ENCODE measurements at regions not wholly inside any gene's neighbourhood (a gene's known extent, or its start where the extent isn't known, plus 50 kb on each side); places are given as distances from the start of the nearest gene placed in this dataset.

DNA sequence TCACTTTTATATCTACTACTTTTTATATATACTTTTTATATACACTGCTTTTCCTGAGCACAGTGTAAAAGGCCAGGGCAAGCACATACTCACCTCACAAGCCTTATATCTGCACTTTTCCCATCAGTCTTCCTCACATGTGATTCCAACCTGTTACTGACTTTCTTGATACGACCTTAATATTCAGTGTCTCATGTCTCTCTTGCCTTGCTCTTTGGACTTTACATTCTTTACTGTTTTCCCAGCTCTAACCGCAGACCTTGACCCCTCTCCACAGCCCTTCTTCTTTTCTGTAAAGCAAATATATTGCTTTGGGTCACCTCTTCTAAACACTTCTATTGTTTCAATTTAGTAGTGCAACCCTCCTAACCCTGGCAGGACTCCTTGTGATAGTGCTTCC, 353.1 kb upstream of the ANO5 start:
- no peak for DNase-seq

DNA sequence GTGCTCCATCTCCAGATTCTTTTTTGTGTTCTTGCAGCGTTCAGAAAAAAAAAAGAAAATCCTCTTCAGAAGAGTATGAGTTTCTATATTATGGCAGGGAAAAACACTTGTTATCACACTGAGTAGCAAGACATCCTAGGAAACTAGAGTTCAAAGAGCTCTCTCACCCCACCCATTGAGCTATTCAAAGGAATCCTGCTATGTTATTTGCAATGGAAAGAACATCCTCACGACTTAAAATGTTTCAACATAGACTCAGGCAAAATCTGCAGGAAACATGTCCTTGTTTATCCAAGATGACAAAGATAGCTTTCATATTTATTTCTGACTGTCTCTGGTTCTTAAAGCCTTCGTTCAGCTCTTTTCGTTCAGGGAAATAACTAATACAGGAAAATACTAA, 331.6 kb upstream of the ANO5 start:
- DNase-seq = no peak

DNA sequence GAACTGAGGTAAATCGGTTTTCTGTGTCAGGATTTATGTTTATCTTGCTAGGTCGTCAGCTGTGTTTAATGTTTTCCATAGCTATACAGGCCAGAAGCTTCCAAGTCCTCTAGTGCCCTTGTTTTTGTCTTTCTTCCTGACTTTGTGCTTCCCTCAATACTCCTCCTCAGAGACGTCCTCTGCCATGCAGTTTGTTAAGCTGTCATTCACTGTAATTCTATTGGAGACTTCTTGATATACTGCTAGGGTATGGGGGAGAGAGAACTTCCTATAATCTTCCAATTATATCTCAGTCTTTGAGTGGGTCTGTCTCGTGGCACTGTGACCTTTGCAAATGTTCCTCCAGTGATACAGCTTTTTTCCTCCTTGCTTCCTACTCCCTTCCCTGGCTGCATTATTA, 327.3 kb upstream of the ANO5 start:
- DNase-seq = no peak

DNA sequence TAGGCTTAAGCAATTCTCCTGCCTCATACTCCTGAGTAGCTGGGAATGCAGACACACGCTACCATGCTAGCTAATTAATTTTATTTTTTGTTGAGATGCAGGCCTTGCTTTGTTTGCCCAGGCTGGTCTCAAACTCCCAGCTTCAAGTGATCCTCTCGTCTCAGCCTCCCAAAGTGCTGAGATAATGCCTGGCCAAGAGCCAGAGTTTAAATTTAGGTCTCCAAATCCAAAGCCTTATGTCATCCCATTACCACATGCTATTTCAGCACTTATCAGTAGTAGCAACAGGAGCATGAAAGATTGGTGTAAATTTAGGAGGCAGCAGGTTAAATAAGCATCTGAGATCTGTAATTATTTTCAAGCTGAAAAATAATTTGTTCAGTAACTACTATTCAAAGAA, 326.1 kb upstream of the ANO5 start:
- no peak for DNase-seq

DNA sequence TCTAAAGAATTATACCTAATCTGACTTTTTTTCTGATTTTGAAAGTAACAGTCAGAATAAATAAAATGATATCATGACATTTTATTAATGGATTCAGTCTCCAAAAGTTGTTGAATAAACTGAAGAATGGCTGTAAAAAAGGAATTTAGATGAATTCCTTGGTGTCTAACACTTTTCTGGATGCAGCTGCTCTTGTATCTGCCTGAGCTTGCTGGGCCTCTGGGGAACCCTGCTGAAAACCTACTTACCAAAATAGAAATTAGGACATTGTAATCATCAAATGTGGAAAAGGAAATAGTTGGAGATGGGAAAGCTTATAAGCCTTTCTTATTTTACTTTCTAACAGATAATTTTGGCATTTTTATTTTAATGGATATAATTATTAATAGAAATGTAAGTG, 315.7 kb upstream of the ANO5 start:
- no peak for DNase-seq

DNA sequence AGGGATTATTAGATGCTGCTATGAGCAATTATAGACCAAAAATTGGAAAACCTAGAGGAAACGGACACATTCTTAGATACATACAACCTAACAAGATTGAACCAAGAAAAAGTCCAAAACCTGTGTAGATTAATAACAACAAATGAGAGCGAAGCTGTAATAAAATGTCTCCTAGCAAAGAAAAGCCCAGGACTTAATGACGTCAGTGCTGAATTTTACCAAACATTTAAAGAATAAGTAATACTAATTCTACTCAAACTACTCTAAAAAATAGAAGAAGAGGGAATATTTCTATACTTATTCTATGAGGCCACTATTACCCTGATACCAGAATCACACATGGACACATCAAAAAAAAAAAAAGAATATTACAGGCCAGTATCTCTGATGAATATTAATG, 309.5 kb upstream of the ANO5 start:
- no peak for DNase-seq

DNA sequence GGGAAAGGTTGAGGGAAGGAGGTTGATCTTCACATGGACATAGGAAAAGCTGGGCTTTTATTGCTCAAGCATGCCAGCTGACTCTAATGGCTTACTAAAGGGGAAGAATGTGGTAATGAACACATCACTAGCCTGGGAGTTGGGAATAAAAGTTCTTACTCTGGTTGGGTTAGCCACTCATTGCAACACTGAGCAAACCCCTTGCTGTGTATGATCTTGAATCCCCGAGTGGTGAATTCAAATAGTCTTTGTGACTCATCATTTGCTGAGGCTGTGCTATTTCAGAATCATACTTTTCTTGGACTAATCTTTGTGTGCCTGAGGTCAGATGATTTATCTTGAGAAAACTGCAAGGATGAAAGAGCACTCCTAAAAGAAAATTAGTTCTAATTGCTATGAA, 304.1 kb upstream of the ANO5 start:
- no peak for DNase-seq

DNA sequence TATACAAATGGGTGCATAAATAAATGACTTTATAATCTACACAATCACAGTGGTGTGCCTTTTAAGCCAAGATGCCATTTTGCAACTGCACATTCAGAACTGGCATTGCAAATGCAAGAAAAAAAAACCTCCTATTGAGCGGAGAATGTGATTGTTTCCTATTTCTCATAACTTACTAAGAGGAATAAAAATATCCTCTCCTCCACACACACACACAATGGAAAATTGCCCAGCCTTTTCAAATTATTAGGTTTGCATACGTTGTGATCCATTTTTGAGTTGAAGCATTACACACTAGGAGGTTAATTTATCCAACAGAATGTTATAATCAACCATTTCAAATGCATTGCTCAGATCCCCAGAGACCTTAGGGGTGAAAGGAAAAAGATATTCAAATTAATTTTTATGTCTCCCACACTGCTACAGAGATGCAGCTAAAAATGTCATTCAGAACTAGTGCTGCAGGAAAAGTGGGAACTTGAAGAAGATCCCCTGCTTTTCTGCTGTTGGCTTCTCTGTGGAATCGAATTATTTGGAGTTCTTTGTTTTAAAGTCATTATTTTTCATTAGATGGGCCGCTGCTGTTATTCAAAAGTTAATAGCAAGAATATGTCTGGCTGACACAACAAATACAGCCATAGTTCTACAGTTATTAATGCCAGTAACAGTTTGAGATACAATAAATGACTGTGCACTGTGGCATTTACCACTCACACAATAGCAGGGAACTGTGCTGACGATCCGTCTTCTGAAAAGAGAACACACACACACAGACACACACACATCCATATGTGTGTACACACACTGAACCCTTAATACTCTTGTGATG, 299.9 kb upstream of the ANO5 start:
- no peak for DNase-seq

DNA sequence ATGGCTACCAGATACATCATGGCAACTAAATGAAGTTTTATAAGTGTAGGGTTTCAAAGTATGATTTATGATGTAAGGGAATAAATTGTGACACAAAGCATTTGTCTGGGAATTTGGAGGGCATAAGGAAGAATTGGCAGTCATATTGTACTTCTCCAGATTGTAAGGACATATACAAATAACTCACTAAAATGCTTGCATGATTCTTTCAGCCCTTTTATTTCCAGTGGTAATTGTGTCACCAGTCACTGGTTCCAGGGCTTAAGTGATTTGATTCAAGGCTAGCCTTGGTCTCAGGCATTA, 299.4 kb upstream of the ANO5 start:
- DNase-seq = no peak

DNA sequence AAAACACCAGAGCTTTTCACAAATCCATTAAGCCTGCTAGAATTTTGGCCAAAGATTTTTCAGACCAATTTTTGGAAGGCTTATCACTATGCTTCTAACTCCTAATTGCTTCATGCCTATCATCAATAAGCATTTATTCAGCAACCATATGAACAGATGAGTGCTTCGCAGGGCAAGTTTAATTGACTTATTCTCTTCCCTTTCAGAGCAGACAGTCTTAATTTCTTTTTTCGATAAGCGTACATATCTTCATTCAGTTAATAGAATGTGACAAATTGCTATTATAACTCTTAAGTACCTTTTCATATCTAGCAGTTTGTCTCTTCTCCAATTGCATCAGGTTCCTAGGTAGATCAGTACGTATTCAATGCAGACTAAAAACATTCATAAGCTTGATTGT, 298.4 kb upstream of the ANO5 start:
- no peak for DNase-seq

DNA sequence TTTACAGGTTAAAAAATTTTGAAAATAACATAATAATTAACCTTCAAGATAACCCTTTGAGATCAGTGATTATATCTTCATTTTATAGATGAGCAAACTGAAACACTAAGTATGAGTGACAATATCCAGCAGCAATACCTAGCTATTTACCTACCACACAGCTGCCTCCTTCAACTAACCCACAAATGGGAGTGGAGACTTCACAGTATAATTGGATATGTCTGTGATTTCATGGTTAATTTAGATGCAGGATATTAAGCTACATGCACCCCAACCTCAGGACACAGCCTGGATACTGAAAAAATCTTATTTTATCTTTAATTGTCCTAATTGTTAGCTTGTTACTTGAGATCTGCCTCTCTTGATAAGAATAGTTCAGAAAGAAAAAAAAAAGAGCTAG, 297.2 kb upstream of the ANO5 start:
- no peak for DNase-seq

DNA sequence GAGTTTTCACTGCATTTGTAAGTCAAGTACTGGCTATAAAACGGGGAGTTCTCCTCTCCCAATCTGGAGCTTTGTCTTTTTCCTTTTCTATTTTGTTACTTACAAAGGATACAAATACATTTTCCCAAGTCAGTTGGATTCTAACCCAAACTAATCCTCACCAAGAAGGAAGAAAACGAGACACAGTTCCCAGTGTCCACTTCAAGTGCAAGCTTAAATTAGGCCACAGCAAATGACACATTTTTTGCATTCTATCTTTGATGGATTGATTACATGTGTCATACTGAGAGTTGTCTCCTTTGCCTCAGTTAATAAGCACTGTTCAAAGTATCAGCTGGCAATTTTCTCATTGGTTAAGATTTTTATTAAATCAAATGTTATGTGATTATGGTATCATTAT, 296.7 kb upstream of the ANO5 start:
- DNase-seq = no peak

DNA sequence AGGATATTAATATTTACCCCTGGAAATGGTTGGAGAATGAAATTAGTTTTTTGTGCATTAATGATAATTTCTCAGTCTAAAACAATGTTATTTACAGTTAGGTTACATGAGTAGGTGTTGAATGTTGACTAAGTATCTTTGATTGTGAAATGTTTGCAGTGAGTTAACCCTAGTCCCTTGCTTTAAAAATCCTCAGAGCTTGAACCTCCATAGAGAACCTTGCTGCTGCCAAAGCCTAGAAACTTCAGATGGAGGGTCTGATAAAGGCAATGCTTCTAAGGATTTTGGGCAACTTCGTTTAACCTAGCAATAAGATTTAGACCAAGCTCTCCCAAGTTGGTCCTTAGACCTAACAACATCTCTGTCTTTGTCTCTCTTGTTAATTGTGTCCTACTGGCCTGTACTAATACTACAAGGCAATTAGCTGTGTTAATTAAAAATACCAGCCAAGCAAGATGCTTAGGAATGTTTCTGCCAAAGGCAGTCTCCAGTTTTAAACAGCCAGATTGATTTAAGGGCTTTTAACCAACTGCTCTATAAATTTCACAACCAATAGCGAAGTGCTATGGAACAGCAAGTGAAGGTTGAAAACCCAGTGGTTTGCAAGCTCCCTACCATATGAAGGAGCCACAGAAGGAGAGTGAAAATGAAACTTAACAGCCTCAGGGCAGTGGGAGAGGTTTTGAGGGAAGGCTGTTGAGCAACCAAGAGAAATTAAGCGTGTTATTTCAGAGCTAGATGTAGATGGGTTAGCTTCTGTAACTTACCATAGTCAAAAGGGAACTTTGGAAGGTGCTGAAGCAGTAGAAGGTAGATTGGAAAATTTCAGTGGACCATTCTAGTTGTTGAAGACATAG, 295.9 kb upstream of the ANO5 start:
- no peak for DNase-seq

DNA sequence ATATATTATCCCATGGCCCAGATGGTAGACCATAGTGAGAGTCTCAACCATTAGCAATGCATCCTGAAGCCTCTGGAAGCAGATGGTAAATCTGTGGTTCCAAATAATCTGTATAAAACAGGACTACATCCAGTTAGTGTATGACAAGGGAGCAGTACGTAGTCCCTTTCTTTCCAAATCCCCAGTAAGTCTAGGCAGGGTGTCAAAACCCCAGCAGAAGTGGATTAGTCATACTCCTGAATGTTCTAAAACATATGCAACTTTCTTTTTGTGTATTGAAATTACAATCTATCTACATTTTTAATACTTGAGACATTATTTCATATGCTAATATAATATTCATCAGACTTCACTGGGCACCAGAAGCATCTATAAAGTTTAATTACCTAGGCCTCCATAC, 295.1 kb upstream of the ANO5 start:
- no peak for DNase-seq

DNA sequence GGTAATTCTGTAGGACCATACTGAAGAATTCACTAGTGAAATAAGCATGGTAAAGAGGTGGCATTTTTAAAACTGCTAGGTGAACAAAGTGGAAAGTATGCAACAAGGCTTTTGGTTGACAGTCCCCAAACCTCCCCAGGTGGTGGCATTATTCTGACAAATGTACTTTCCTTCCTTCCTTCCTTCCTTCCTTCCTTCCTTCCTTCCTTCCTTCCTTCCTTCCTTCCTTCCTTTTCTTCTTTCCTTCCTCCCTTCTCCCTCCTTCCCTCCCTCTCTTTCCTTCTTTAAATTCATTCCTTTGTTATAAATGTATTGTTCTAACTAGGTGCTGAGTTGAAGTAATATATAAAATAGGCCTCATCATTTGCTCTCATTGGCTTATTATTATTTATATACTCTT, 284.7 kb upstream of the ANO5 start:
- no peak for DNase-seq

DNA sequence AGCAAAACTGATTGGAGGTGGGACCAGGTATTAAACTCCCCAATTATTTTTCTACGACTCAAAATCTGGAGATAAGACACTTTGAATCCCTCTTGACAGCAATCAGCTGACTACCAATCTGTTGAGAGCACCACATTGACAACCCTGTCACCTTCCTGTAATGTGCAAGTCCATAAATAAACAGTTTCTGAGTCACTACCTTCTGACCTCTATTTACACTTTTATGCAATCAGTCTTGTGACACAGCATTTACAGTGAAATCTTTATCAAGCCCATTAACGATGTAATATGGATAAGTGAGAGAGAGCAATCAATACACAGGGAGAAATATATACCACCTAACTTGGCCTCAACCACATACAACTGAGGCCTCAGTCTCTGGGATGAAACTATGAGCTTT, 283.7 kb upstream of the ANO5 start:
- DNase-seq = no peak

DNA sequence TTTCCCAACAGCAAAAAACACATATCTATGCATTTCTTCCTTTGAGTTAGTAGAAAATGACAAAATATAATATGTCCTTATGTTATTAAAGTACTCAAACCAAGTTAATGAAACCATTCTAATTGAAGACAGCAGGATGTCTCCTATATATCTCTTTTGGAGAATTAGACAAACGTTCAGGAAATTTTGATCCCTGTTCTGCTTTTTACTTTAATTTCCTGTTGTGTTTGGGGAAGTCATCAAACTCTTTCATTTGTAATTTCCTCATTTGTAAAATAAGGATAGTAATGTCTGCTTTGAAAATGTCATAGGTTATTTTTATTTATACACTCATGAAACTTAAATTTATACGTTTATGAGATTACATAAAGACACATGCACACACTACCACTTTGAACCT, 281.8 kb upstream of the ANO5 start:
- DNase-seq = no peak

DNA sequence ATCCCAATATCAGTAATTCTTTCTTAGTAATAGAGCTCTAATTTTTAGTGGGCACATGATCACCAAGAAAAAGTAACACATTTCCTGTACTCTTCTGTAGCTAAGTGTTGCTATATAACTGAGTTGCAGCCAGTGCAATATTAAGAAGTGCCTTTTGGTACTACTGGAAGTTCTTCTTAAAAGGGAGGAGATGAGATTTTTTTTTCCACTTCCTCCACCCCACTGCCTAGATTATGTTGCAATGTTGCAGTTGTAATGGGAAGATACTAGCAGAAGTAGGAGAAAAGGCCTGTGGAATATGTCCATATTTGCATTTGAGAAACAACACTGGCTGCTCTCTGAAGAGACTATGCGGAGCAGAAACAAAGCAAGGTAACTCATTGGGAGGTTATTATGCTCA, 280.6 kb upstream of the ANO5 start:
- DNase-seq = no peak

DNA sequence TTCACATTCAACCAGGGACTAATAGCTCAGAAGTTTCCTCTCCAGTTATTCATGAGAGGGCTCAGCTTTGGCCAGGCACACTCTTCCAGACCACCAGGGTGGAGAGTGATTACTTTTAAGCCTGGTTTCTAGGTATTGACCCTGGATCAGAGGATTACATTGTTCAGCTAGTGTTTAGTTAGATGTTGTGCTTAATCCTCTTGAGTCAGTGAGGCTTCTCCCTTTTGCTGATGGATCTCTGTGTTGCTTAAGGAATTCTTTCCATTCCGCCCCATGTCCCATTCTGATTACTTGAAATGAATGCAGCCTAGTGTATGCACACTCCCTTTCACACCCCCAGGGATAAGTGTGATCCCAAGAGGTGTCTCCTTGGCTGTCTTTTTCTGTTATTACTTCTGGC, 271.7 kb upstream of the ANO5 start:
- no peak for DNase-seq

DNA sequence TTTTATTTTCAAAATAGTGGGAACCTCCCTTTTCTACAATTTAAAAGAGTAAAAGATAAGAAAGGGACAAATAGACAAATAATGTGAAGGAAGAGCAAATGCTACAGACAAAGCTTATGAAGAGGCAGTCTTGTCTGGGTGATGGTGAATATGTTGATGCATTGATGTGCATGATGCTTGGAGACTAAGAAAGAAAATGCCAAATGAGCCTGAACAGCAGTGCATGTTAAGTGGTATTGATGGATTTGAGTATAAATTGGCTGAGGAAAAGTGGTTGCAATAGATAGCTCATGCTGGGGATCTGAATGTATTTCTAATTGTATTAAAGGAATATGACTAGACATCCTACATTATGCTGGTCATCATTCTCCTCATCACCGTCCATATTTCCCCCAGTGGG, 268.6 kb upstream of the ANO5 start:
- DNase-seq = no peak

DNA sequence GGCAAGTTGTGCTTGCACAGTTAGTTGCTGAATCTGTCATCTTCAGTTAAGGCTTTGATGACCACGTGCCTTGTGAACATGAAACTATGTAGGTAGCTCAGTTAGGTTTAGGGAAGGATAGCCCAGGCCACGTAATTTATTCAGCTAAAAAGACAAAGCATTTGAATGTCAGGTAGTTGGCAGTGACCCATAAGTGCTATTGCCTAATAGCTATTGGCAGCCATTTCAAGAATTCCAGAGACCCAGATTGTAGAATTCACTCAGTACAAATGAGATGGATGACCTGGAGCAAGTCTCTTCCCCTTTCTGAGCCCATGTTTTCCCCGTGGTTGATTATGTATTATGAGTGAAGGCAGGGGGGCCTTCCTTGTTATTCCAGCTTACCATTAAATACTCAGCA, 265.3 kb upstream of the ANO5 start:
- DNase-seq = no peak

DNA sequence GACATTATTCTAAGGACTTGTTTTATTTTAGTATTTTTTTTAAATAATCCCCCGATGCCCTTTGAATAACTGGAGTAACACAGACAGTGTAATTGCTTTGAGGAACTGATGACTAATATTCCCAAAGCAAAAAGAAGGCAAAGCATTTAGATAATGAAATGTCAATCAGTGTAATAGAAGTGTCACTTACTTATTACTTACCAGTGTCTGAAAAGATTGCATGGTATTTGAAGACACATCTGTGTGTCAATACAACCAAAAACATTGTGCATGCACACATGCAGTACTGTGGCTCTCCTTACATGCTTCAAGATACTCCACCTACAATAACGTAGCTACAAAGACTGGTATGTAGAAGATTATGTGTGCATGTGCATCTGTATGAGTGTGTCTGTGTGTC, 264.0 kb upstream of the ANO5 start:
- DNase-seq = no peak

DNA sequence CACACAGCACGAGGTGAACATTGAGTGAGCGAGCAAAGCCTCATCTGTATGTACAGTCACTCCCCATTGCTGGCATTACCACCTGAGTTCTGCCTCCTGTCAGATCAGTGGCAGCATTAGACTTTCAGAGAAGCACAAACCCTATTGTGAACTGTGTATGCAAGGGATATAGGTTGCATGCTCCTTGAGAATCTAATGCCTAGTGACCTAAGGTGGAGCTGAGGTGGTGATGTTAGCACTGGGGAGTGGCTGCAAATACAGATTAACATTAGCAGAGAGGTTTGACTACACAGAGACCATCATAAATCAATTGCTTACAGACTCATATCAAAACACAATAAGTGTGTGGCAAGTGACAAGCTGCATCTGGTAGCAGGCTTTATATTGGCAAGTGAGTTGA, 262.5 kb upstream of the ANO5 start:
- DNase-seq = no peak

DNA sequence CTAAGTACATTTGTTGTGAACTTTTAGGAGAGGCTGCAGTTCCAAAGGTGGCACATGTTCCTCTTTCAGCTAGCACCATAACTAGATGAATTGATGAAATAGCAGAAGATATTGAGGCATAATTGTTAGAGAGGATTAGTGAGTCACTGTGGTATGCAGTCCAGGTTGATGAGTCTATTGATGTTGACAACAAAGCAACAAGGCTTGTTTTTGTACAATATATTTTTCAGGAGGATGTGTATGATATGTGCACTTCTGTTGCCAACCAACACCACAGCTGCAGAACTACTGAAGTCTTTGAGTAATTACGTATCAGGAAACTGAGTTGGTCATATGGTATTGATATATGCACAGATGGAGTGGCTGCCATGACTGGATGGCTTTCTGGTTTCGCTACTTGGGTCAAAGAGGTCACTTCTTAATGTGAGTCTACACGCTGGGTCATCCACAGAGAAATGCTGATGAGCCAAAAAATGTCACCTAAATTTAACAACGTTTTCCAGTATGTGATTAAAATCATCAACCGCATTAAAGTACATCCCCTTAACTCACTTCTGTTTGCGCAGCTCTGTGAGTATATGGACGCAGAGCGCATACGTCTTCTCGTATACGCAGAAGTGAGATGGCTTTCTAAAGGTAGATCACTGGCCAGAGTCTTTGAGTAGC, 261.3 kb upstream of the ANO5 start:
- DNase-seq = no peak

Measured in hindlimb muscle (tissue), 1 donor.